Mesendoderm (in vitro differentiated cells): ENCODE measurements at regions not wholly inside any gene's neighbourhood (a gene's known extent, or its start where the extent isn't known, plus 50 kb on each side); places are given as distances from the start of the nearest gene placed in this dataset.

Source experiments
- DNase-seq: peaks from one replicate; pipeline ENCODE4 v3.0.0; 2013
- H2AK5ac ChIP-seq: 2 replicates; pipeline ENCODE4 v1.6.1; 2013; ENCODE audit warnings: low read length, inconsistent platforms
- H2BK120ac ChIP-seq: 2 replicates; pipeline ENCODE4 v1.6.1; 2013; ENCODE audit warnings: low read depth, mild to moderate bottlenecking, low read length, moderate library complexity, mixed read lengths
- H2BK15ac ChIP-seq: replicated peaks from 2 replicates; pipeline ENCODE4 v1.6.1; 2013; ENCODE audit warnings: low read depth, mild to moderate bottlenecking, moderate library complexity
- H2BK5ac ChIP-seq: 2 replicates; pipeline ENCODE4 v1.6.1; 2013; ENCODE audit warnings: low read length, inconsistent platforms
- H3K18ac ChIP-seq: 2 replicates; pipeline ENCODE4 v1.6.1; 2013; ENCODE audit warnings: mild to moderate bottlenecking, low read length, mixed read lengths
- H3K23ac ChIP-seq: one replicate; pipeline ENCODE4 v1.6.1; 2013; ENCODE audit warnings: low read length
- H3K27ac ChIP-seq: 2 replicates; pipeline ENCODE4 v1.5.1; 2013; ENCODE audit warnings: low read depth, mild to moderate bottlenecking, inconsistent platforms, low read length, moderate library complexity
- H3K27me3 ChIP-seq: 2 replicates; pipeline ENCODE4 v1.6.1; 2013; ENCODE audit warnings: low read length, control low read depth, mild to moderate bottlenecking, inconsistent platforms; ENCODE audit not compliant: insufficient read depth, poor library complexity
- H3K36me3 ChIP-seq: 2 replicates; pipeline ENCODE4 v1.6.1; 2013; ENCODE audit warnings: low read length, inconsistent platforms; ENCODE audit not compliant: control insufficient read depth, insufficient read depth
- H3K4ac ChIP-seq: one replicate; pipeline ENCODE4 v1.6.1; 2013; ENCODE audit warnings: low read depth, mild to moderate bottlenecking, low read length, moderate library complexity
- H3K4me1 ChIP-seq: 2 replicates; pipeline ENCODE4 v1.6.1; 2013; ENCODE audit warnings: low read depth, low read length, inconsistent platforms; ENCODE audit not compliant: control insufficient read depth
- H3K4me2 ChIP-seq: 2 replicates; pipeline ENCODE4 v1.6.1; 2013; ENCODE audit warnings: low read length
- H3K4me3 ChIP-seq: 2 replicates; pipeline ENCODE4 v1.5.1; 2013; ENCODE audit warnings: mild to moderate bottlenecking, low read length
- H3K56ac ChIP-seq: one replicate; pipeline ENCODE4 v1.6.1; 2013; ENCODE audit warnings: low read length
- H3K79me1 ChIP-seq: 2 replicates; pipeline ENCODE4 v1.6.1; 2013; ENCODE audit warnings: low read length, inconsistent platforms
- H3K79me2 ChIP-seq: 2 replicates; pipeline ENCODE4 v1.6.1; 2013; ENCODE audit warnings: mild to moderate bottlenecking, low read length; ENCODE audit not compliant: control insufficient read depth, insufficient read depth
- H3K9ac ChIP-seq: 2 replicates; pipeline ENCODE4 v1.6.1; 2013; ENCODE audit warnings: low read length, inconsistent platforms
- H4K5ac ChIP-seq: one replicate; pipeline ENCODE4 v1.6.1; 2013; ENCODE audit warnings: low read length
- H4K8ac ChIP-seq: one replicate; pipeline ENCODE4 v1.6.1; 2013; ENCODE audit warnings: low read depth, mild to moderate bottlenecking, control low read depth, low read length, moderate library complexity
- WGBS: extraction: QIAGEN DNeasy Blood & Tissue Kit; methylation state at CpG from one replicate; pipeline ENCODE4 v1.1.7; 2013; ENCODE audit warnings: low lambda C conversion rate, missing lambda C conversion rate; ENCODE audit not compliant: insufficient coverage; ENCODE audit errors: extremely low coverage; 5-methylcytosine and 5-hydroxymethylcytosine counted together

- Histone ChIP-seq H2BK120ac (no peak overlapping the region), H3K18ac (no peak overlapping the region), H3K4ac (no peak overlapping the region), H3K23ac (no peak overlapping the region), H3K4me3 (no peak overlapping the region), H3K79me2 (no peaks in the 10 kb centered on the region), H4K8ac (no peak overlapping the region), H3K56ac (no peak overlapping the region), H3K27me3 (no peaks in the 10 kb centered on the region), H2BK5ac (no peak overlapping the region), H3K4me1 (peaks cover 8% of the 10 kb centered on the region), H3K27ac (no peak overlapping the region), H3K36me3 (no peaks in the 10 kb centered on the region), H3K9ac (no peak overlapping the region), H2AK5ac (no peak overlapping the region), H3K79me1 (no peaks in the 10 kb centered on the region), H2BK15ac (no peak overlapping the region), H4K5ac (no peak overlapping the region), H3K4me2 (no peak overlapping the region)
- no CpG with 5 or more reads among the region's 2 CpGs for WGBS
- DNase-seq: no peak
Observed at GRCh38 chr15:73803806-73804205, 50.7 kb upstream of the INSYN1 start.

DNA sequence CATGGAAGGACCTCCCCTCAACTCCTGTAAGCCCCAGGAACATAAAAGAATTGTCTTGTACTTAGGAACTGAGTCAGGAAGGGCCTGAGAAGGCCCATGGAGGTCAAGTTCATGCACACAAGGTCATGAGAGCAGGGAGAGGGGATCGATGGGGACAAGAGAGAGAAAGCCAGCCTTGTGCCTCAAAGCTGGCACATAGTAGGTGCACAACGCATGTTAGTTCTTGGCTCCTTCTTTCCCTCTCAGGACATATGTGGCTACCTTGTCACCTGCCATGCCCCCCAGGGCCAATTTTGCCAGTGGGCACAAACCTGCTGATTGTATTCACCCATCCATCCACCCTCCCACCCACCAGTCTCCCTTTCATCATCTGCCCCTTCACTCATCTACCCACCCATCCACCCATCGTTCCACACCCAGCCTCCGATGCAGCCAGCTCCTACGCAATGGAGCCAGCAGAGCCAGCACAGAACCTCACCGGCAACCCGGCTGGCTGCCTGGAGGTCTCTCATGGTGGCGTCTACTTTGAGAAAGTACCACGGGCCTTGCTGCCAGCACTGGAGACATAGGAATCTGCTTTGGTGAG lies 52.4 kb upstream of the INSYN1 start:
- Histone ChIP-seq H3K27ac (no peak overlapping the region), H2BK15ac (no peak overlapping the region), H3K79me2 (no peaks in the 10 kb centered on the region), H3K4me1 (no peaks in the 10 kb centered on the region), H3K27me3 (no peaks in the 10 kb centered on the region), H4K5ac (no peak overlapping the region), H3K9ac (no peak overlapping the region), H3K36me3 (no peaks in the 10 kb centered on the region), H4K8ac (no peak overlapping the region), H2AK5ac (no peak overlapping the region), H2BK120ac (no peak overlapping the region), H3K56ac (no peak overlapping the region), H3K23ac (no peak overlapping the region), H3K79me1 (no peaks in the 10 kb centered on the region), H2BK5ac (no peak overlapping the region), H3K4me2 (no peak overlapping the region), H3K18ac (no peak overlapping the region), H3K4me3 (no peak overlapping the region), H3K4ac (no peak overlapping the region)
- no CpG with 5 or more reads among the region's 9 CpGs for WGBS
- no peak for DNase-seq

DNA sequence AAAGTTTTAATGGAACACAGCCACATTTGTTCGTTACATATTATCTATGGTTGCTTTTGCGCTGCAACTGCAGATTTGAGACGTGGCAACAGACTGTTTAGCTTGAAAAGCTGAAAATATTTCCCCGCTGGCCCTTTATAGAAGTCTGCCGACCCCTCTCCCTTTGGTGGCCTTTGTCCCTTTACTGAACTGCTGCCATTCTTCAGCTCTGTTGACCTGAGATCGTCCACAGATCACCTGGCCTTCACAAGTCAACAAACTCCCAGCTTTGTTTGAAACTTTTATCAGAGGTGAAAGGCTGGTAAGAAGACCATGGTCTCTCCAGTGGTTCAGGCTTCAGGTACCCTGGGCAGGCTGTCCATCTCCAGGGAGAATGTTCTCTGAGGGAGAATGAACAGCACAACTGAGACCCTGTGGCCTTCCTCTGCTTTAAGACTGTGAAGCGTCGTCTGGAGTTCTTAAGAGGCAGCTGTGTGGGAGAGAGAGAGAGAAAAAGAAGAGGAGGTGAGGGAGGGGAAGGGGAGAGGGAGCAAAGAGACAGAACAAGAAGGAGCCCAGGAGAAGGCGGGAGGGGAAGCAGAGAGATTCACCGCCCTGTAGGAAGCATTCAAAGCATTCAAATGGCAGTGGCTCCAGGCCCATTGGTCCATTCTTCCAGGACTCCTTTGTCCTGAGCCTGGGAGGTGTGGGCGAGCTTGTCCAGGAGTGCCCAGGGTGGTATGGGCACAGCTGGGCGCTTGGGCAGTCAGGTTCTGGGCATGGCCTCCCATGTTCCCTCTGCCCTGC lies 53.7 kb upstream of the INSYN1 start:
- H3K4me3 ChIP-seq: no peak overlapping the region

GRCh38 chr15:73807865-73808264 lies 54.7 kb upstream of the INSYN1 start:
- Histone ChIP-seq H3K4me3 (no peak overlapping the region), H3K9ac (no peak overlapping the region), H3K27ac (no peak overlapping the region), H3K23ac (no peak overlapping the region), H4K5ac (no peak overlapping the region), H2AK5ac (no peak overlapping the region), H2BK5ac (no peak overlapping the region), H3K4me1 (no peaks in the 10 kb centered on the region), H3K56ac (no peak overlapping the region), H2BK120ac (no peak overlapping the region), H3K18ac (no peak overlapping the region), H3K36me3 (no peaks in the 10 kb centered on the region), H3K4ac (no peak overlapping the region), H4K8ac (no peak overlapping the region), H3K4me2 (no peak overlapping the region), H3K79me2 (no peaks in the 10 kb centered on the region), H3K27me3 (no peaks in the 10 kb centered on the region), H3K79me1 (no peaks in the 10 kb centered on the region), H2BK15ac (no peak overlapping the region)
- no CpG with 5 or more reads among the region's 4 CpGs for WGBS
- DNase-seq: no peak

More for the DNA sequence above, 53.7 kb upstream of the INSYN1 start:
- no peak overlapping the region for H2BK15ac ChIP-seq
- H3K27ac ChIP-seq: no peak overlapping the region
- H2AK5ac ChIP-seq: no peak overlapping the region
- H2BK5ac ChIP-seq: no peak overlapping the region
- H4K5ac ChIP-seq: no peak overlapping the region
- no peaks in the 10 kb centered on the region for H3K79me2 ChIP-seq
- no peak overlapping the region for H3K4ac ChIP-seq
- no peaks in the 10 kb centered on the region for H3K27me3 ChIP-seq
- no peak for DNase-seq
- no peak overlapping the region for H3K18ac ChIP-seq
- H3K9ac ChIP-seq: no peak overlapping the region
- no peaks in the 10 kb centered on the region for H3K4me1 ChIP-seq
- no peaks in the 10 kb centered on the region for H3K36me3 ChIP-seq
- WGBS: no CpG with 5 or more reads among the region's 12 CpGs
- no peak overlapping the region for H4K8ac ChIP-seq
- no peaks in the 10 kb centered on the region for H3K79me1 ChIP-seq
- H2BK120ac ChIP-seq: no peak overlapping the region
- H3K23ac ChIP-seq: no peak overlapping the region
- no peak overlapping the region for H3K56ac ChIP-seq
- H3K4me2 ChIP-seq: no peak overlapping the region

GRCh38 chr15:73809728-73810501 lies 56.8 kb upstream of the INSYN1 start:
- Histone ChIP-seq H3K79me2 (no peaks in the 10 kb centered on the region), H3K4me1 (no peaks in the 10 kb centered on the region), H3K23ac (no peak overlapping the region), H3K4me3 (no peak overlapping the region), H3K4ac (no peak overlapping the region), H4K8ac (no peak overlapping the region), H3K4me2 (no peak overlapping the region), H2BK120ac (no peak overlapping the region), H3K79me1 (no peaks in the 10 kb centered on the region), H2BK15ac (no peak overlapping the region), H3K27ac (no peak overlapping the region), H3K56ac (no peak overlapping the region), H3K36me3 (no peaks in the 10 kb centered on the region), H3K9ac (no peak overlapping the region), H2AK5ac (no peak overlapping the region), H2BK5ac (no peak overlapping the region), H3K27me3 (no peaks in the 10 kb centered on the region), H4K5ac (no peak overlapping the region), H3K18ac (no peak overlapping the region)
- WGBS: no CpG with 5 or more reads among the region's 10 CpGs
- DNase-seq: no peak
